Mucosa of gallbladder (tissue), 1 donor: ENCODE measurements at regions not wholly inside any gene's neighbourhood (a gene's known extent, or its start where the extent isn't known, plus 50 kb on each side); places are given as distances from the start of the nearest gene placed in this dataset.

ENCODE experiments used
- DNase-seq: peaks from one replicate; pipeline ENCODE4 v3.0.0-alpha.2; 2020; ENCODE audit warnings: low spot score
- donor health status: DM: no; HTN: no; CAD: no.

GRCh38 chr2:128791120-128791984, 472.7 kb upstream of the HS6ST1 start:
- no peak for DNase-seq

GRCh38 chr2:128791985-128792320, 473.3 kb upstream of the HS6ST1 start:
- DNase-seq = no peak

GRCh38 chr2:128792476-128793054, 473.9 kb upstream of the HS6ST1 start:
- no peak for DNase-seq

GRCh38 chr2:128793404-128793803, 474.7 kb upstream of the HS6ST1 start:
- no peak for DNase-seq

- no peak for DNase-seq
Measured at GRCh38 chr2:128794285-128794684, 475.6 kb upstream of the HS6ST1 start.

- no peak for DNase-seq
Measured at GRCh38 chr2:128796321-128796720, 477.7 kb upstream of the HS6ST1 start.

GRCh38 chr2:128797092-128797491, 478.4 kb upstream of the HS6ST1 start:
- no peak for DNase-seq

- DNase-seq = no peak
Measured at GRCh38 chr2:128797533-128797932, 478.9 kb upstream of the HS6ST1 start.

- DNase-seq = no peak
Measured at GRCh38 chr2:128797937-128798336, 479.3 kb upstream of the HS6ST1 start.

GRCh38 chr2:128798502-128799283, 480.0 kb upstream of the HS6ST1 start:
- DNase-seq = no peak

GRCh38 chr2:128799284-128799552, 480.6 kb upstream of the HS6ST1 start:
- DNase-seq = no peak

- no peak for DNase-seq
Measured at GRCh38 chr2:128799730-128800129, 481.1 kb upstream of the HS6ST1 start.

- DNase-seq = no peak
Measured at GRCh38 chr2:128801576-128801975, 482.9 kb upstream of the HS6ST1 start.

GRCh38 chr2:128803222-128803621, 484.6 kb upstream of the HS6ST1 start:
- DNase-seq = no peak

- DNase-seq = no peak
Measured at GRCh38 chr2:128805237-128805636, 486.6 kb upstream of the HS6ST1 start.

GRCh38 chr2:128805918-128806317, 487.2 kb upstream of the HS6ST1 start:
- no peak for DNase-seq

GRCh38 chr2:128807317-128807716, 488.6 kb upstream of the HS6ST1 start:
- no peak for DNase-seq

GRCh38 chr2:128808462-128809258, 490.0 kb upstream of the HS6ST1 start:
- DNase-seq = no peak

- DNase-seq = no peak
Measured at GRCh38 chr2:128809259-128809636, 490.6 kb upstream of the HS6ST1 start.

GRCh38 chr2:128809880-128810279, 491.2 kb upstream of the HS6ST1 start:
- DNase-seq = no peak

GRCh38 chr2:128812183-128812940, 493.7 kb upstream of the HS6ST1 start:
- DNase-seq = no peak
